HG02885 (cell line): ENCODE measurements at regions not wholly inside any gene's neighbourhood (a gene's known extent, or its start where the extent isn't known, plus 50 kb on each side); places are given as distances from the start of the nearest gene placed in this dataset.

Experiments used
- ATAC-seq: cut with Tn5 transposase; IDR thresholded peaks from one replicate; pipeline ENCODE4 v1.9.1; 2021; ENCODE audit warnings: mild to moderate bottlenecking; ENCODE audit not compliant: unreplicated experiment, poor library complexity

DNA sequence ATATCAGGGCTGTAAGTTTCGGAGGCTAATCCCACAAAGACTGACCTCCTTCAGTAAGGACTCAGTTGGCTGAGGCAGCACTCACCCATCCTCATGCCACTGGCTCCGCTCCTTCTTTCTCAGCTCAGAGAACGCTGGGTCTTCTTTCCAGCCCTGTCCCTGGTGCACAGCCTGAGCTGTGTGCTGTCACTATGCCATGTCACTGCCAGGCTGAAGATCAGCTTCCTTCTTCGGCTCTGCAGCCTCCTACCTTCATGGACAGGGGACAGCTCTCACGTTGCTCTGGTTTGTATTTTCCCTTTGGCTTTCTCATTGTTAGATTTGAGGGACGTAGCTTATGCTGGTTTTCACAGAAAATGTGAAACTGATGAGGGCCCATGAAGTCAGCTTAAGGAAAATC is 437.3 kb downstream of the GLRX3 start:
- no peak for ATAC-seq

DNA sequence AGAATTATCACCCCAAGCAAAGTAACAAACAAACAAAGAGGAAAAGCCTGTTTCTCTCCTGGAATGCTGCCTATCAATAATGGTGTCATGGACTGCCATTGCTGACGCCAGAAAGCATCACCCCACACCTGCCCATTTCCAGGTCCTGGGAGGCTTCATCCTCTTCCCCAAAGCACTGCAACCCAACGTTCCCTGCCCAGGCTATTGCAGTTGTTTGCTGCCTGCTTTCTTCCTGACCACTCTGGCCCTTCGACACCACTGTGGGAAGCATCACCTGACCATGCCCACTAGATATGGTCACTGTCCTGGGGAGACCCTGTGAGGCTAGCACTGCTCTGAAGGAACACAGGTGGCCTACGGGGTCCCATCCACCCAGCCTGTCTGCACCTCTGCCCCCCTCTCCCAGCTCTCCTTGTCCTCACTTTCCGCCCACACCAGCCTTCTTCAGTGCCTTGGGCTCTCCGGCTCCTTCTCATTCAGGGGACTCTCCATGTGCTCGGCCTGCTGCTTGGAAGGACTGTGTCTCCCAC is 439.6 kb downstream of the GLRX3 start:
- ATAC-seq = no peak

DNA sequence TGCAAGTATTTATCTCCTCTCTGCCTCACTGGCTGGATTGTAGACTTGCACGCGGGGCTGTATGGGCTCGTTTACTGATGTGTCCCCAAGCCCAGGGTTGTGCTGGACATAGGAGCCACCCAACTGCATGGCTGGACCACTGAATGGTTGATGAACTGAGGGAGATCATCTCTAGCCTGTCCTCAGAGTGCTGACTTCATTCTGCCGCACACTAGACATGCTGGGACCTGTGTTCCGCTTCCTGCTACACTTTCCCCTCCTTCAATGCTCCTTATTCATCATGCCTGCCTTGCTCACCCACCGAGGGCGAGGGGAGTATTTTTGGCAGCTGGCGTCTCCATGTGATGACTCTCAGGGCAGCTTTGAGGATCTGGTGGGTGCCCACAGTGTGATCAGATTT is 440.2 kb downstream of the GLRX3 start:
- no peak for ATAC-seq

DNA sequence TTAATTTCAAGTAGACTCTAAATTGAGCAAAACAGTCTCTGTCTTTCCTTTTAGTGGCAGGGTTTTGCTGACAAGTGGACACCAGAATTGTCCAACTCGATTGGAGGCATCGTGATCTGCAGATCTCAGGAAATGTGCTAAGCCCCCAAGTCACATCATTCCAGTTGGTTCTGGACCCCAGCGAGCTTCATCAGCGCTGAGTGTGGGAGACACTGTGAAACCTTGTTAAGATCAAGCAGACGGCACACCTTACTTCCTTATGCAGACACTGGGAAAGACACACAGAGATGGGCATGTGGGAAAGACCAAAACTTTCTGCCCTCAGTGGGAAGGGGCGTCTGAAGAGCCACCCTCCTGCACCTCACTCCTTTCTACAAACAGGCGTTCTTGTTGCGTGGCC is 440.8 kb downstream of the GLRX3 start:
- ATAC-seq = no peak

DNA sequence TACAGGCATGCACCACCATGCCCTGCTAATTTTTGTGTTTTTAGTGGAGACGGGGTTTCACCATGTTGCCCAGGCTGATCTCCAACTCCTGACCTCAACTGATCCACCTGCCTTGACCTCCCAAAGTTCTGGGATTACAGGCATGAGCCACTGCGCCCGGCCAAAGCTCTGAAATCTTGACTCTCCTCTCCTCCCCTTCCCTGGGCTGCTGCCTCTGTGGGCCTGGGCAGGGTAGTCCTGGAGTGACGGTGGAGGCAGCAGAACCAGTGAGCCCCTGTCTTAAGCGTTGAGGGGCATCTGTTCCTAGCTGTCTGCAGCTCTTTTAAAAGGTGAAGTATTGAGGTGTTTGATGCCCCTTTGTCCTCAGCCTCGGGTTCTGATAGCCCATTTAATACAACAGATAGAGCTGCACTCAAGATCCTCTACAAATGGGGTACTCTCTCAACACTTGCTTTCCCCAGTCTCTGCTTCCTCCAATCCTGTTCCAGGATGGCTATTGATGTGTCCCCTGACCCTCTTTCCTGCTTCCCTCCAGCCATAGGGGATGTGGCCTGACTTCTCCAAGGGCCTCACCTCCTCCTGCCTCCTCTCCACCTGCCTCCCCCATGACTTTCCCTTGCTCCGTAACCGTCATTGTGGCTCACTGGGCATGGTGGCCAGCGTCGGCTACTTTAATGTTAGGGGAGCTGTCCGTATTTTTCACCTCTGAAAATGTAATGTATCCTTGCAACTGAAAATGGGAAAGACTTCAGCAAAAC is 442.5 kb downstream of the GLRX3 start:
- ATAC-seq = no peak

DNA sequence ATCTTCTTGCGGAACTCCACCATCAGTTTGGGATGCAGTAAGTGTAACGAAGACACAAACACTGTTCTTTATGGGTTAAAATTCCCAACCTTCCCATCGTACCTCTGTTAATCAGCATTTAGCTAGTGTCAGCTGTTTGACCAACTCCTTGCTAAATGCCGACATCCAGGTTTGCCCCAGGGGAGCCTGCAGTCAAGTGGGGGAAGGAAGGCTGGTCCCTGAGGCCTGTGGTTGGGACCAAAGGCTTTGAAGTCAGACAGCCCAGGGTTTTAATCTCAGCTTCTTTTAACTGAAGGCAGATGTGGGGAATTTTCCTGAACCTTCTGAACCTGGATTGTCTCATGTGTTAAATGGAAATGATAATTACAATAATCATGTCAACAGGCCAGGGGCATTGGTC is 443.7 kb downstream of the GLRX3 start:
- no peak for ATAC-seq

DNA sequence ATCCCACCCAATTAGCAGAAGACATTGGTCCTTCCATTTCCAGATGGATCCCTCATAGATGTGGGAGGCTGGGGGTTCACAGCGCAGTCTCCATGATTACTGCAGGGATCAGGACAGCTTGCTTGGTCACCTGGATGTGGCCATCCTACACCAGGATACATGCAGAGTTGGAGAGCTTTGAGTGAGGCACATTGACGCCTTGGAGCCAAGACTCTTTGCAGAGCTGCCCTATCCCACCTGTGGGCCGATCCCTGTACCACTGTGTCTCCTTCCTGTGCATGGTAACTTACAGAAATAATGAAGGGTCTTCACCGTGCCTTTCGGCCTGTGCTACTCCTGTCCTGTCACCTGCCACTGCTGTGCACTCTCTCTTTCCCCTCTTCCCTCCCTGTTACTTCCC is 444.8 kb downstream of the GLRX3 start:
- ATAC-seq = no peak

DNA sequence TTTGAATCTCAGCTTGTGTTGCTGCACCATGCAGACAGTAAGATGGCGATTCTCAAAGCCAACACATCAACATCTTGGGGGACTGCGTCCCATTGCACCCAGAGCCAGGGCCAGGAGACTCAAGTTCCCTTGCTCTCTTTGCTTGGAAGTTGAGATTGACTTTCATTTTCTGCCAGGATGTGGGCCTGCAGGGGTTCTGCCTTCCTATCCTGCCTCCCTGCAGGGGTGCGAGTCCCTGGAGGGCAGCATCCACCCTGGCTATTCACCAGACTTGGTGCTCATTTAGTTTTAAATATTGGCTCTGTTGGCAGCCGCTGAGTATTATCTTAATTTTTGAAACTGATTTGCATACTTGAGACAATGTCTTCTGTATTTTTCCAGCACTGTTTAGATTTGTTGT is 451.5 kb downstream of the GLRX3 start:
- ATAC-seq = no peak

DNA sequence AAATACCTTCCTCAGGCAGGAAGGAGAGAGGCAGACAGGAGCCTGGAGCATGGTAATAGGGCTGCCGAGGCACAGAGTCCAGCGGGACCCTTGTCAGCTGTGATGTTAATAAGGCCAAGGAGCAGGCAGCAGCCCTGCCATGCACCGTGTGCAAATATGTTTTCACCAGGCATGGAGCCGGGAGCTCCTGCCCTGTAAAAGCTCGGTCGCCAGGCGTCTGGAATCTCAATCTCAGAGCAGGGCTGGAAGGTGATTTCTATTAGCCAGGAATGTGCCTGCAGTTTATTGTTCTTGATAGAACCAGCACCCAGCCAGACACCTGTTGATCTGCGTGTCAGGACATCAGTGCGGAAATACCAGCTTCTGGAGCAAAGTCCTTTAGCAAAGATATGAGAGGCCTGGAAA is 469.8 kb downstream of the GLRX3 start:
- ATAC-seq = no peak

DNA sequence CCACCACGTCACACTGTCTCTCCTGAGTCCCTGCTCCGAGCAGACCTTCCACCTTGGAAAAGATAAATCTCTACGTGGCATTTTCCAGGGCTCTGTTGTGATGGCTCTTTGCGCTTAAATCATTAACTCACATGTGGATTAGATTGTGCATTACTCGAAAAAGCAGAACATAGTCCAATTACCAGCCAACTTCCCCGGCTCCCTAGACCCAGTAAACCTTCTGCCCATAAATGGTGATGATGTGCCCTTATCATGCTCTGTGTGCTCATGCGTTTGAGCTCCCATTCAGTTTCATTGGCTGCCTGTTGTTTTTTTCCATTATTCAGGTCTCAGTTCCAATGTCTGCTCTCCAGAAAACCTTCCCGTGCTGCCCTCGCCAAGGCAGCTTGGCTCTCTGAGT is 471.2 kb downstream of the GLRX3 start:
- no peak for ATAC-seq

DNA sequence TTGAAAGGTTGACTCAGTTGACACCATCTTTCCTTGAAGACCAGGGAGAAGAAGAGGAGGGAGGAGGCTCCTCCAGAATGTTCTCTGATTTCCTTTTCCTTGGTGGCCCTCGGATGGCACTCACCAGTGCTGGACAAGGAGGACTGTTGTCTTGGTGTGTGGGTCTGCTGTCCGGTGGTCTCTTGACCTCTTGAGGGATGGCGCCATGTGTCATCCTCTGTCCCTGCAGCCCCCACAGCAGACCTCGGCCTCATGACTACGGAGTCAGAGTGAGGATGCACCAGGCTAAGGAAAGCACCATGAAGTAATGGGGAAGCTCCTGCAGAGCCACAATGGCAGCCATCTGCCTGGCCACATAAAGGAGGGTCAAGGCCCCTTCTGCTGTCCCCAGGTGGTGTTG is 475.0 kb downstream of the GLRX3 start:
- ATAC-seq = no peak

DNA sequence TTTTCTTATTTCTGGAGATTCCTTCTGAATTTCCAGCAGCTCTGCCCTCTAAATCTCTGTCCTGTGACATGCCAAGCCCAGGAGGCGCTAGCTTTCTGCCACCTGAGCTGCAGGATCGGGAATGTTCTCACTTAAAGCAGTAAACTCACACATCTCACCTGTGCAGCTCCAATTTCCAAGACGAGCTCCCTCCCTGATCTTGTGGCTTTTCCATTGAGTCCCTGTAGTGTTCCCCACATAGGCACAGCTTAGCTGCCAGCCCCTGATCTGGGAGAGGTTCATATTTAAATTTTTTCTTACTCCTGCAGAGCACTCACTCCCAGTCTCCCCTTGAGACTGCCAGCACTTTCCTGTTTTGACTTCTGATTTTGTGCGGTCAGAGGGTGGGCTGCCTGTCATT is 479.3 kb downstream of the GLRX3 start:
- no peak for ATAC-seq

DNA sequence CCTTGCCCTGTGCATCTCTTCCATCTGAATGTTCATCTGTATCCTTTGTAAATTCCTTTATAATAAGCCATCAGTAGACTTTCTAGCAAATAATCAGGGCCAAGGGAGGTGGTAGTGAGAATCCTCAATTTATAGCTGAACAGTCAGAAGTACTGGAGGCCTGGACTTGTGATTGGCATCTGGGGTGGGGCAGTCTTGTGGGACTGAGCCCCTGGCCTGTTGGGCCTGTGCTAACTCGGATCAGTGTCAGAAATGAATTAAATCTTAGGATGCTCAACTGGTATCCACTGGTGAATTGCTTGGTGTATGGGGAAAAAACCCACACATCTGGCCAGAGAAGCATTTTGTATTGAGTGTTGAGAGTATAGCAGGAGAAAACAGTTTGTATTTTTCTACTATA is 481.8 kb downstream of the GLRX3 start:
- no peak for ATAC-seq

DNA sequence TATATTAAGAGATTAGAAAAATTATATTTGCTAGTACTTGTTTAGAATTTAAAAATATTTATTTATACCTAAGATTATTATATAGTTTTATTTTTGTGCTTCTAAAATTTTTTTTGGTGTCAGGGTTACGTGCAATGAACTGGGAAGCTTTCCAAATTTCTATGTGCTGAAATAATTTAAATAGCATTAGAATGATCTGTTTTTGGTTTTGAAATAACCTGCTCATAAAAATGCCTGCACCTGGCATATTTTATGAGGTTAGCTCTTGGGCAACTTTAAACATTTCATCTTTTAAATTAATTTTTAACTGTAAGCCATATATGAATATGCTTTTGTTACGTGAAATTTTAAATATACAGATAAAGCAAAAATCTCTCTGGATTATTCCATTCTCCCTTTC is 482.5 kb downstream of the GLRX3 start:
- no peak for ATAC-seq

DNA sequence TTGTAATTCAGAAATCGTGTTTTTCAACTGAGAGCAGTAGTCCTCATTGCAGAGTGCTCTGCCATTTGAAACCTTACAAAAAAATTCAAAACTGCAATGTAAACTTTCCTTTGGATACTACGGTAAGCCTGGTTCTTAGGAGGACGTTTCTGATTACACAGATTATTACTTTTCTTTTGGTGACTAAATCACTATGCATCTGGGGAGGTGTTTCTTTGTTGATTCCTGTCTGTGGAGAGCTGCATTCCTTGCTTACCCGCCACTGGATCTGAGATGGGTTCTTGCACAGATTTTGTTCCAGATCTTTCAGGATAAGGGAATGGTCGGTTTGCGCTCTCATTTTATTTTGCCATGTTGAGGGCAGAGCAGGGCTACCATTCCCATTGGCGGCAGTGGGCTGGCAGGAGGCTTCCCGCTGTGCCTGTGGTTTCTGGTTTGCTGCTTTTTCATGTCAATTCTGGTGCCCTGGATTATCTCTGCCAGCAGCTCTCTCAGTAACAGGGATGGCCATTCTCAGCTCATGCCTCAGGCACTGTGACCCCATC is 485.1 kb downstream of the GLRX3 start:
- no peak for ATAC-seq

DNA sequence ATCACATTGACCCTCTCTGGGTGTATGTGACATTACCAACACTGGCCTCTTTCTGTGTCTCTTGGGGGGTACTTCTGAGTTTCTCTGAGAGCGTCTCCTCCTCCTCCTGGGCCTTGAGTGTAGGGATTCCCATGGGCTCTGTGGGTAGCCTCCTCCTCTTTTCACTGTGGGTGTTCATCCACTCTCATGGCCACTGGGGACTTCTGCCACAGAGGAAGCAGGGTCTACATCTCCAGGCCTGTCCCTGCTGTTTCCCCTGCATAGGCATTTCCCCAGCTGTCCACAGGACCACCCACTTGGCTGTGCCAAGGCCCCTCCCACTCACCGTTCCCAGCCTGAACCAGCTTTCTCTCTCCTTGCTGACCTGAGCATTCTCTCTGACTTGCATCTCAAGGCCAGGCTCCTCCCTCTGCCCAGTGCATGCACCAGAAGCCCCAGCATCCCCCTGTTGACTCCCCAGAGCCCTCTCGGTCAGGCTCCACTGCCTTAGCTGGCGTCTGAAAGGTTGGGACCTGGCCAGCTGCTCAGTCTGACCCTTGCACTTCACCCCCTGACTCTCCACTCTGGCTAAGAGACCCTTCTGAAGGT is 487.6 kb downstream of the GLRX3 start:
- ATAC-seq = no peak

DNA sequence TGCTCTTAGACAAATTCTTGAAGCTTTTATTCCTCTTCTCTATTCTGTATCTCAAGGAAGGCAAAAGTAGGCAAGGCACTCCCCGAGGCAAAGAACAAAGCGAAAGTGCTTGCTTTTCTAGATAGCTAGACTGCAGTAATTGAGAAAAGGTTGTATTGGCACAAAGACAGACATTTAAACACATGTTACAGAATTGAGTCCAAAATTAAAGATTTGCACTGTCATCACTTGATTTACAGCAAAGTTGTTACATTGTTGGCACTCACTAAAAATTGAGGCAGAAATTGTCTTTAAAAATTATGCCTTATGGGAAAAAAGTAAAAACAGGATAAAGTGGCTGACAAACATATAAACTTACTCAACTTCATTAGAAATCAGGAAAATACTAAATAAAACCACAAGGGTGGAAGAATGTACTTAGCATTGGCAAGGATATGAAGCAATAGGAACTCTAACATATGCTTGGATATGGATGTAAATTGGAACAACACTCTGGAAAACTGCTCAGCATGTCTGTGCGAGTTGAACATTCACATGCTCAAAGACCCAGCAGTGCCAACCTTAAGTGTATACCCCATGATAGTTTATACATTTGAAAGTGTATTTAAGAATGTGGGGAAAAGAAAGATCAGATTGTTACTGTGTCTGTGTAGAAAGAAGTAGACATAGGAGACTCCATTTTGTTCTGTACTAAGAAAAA is 491.3 kb downstream of the GLRX3 start:
- ATAC-seq = no peak

DNA sequence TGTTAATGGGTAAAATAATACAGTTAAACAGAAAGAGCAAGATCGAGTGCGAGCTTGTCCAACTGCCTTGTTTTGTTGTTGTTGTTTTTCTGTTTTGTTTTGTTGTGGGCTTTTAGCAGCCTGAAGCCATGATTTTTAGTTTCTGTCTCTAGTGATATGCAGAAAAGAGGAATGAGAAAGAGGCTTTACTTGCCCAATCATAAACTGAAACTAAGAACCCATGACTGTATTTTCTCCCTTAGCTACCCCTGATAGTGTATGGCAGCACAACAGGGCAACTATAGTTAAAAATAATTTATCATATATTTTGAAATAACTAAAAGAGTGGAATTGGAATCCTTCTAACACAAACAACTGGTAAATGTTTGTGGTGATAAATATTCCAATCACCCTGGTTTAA is 493.9 kb downstream of the GLRX3 start:
- no peak for ATAC-seq

DNA sequence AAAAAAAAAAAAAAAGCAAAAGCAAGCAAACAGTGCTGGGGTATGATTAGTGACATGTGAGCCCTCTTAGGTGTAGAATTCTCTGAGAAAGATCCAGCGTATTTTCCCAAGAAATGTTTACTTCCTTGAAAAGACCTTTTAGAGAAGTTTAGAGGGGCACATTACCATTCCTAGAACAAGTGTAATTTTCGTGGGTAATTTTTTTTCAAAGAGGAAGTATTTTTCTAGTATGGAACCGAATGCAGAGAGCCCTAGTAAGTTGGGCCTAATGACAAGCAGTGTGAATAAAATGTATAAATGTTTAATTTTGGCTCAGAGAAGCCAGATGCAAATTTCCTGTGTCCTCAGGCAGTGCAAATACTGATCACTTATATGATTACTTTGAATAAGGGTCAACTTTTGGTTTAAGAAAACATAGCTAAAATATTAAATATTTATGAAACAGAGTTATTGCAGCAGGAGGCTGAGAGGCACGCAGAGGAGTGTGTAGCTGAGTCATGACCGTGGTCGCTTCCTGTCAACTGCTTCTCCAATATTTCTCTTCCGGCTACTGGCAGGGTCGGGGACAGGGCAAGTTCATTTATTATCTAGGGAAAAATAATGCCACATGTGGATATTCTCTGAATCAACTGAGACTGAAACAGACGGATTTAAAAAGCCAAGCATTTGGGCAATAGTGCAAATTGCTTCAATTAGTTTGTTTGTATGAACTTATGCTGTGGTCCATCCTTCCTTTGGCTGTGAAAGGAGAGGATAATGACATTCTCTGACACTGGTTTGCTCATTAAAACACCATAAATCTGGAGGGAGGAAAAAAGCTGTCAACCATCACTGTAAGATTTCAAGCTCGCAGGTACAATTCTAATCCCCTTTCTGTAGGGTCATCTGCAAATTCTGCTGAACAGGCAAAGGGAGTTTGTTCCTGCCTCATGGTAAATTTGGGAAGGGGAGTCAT is 495.2 kb downstream of the GLRX3 start:
- no peak for ATAC-seq

DNA sequence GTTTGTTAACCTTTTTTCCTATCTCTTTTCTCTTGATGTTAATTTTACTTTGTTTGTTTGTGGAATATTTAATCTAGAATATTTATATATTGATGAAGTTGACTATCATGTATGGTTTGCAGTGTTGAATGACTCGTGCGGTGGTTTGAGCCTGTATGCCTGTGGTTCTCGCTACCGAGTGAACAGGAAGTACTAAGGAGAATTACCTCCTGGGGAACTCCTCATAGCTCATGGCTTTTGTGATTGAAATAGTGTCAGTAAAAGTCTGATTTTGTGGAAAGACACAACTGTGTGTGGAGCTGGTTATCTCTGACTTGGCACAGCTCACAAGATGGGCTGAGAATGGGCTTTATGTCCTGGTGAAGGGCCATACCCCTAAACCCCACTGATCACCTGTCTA is 498.6 kb downstream of the GLRX3 start:
- no peak for ATAC-seq
